IPS DF 6.9 (cell line): ENCODE measurements at regions not wholly inside any gene's neighbourhood (a gene's known extent, or its start where the extent isn't known, plus 50 kb on each side); places are given as distances from the start of the nearest gene placed in this dataset.
A peak's percentile ranks its signal among the peaks of the same experiment; 100 is the strongest.

Experiments used
- DNase-seq: peaks from one replicate; pipeline ENCODE4 v3.0.0-alpha.2; 2013; ENCODE audit warnings: low read depth, low spot score
- H3K27ac ChIP-seq: one replicate; pipeline ENCODE4 v1.5.1; 2013; ENCODE audit warnings: low read length, control low read depth
- H3K27me3 ChIP-seq: 2 replicates; pipeline ENCODE4 v1.6.1; 2013; ENCODE audit warnings: mild to moderate bottlenecking, low read length; ENCODE audit not compliant: control insufficient read depth, insufficient read depth
- H3K36me3 ChIP-seq: 2 replicates; pipeline ENCODE4 v1.6.1; 2013; ENCODE audit warnings: low read length; ENCODE audit not compliant: control insufficient read depth, insufficient read depth
- H3K4me1 ChIP-seq: 2 replicates; pipeline ENCODE4 v1.6.1; 2013; ENCODE audit warnings: low read length; ENCODE audit not compliant: control insufficient read depth, insufficient read depth
- H3K4me3 ChIP-seq: 2 replicates; pipeline ENCODE4 v1.5.1; 2013; ENCODE audit warnings: mild to moderate bottlenecking, low read length
- H3K9me3 ChIP-seq: 2 replicates; pipeline ENCODE4 v1.6.1; 2013; ENCODE audit warnings: low read length, inconsistent platforms; ENCODE audit not compliant: control insufficient read depth, insufficient read depth
- WGBS: extraction: QIAGEN DNeasy Blood & Tissue Kit; methylation state at CpG from one replicate; pipeline ENCODE4 v1.1.7; 2013; ENCODE audit warnings: mixed read lengths, missing lambda C conversion rate; ENCODE audit not compliant: insufficient read length, insufficient coverage; 5-methylcytosine and 5-hydroxymethylcytosine counted together

GRCh38 chr18:51655327-51655698, 457.8 kb upstream of the MEX3C start:
- no peak for DNase-seq
- no peak overlapping the region for H3K27ac ChIP-seq
- no peak overlapping the region for H3K4me3 ChIP-seq
- no CpG with 5 or more reads among the region's 2 CpGs for WGBS
- H3K27me3 ChIP-seq: no peaks in the 10 kb centered on the region
- no peaks in the 10 kb centered on the region for H3K36me3 ChIP-seq
- no peaks in the 10 kb centered on the region for H3K9me3 ChIP-seq
- H3K4me1 ChIP-seq: peaks cover 5% of the 10 kb centered on the region

- peaks cover 5% of the 10 kb centered on the region for H3K4me1 ChIP-seq
- no peak for DNase-seq
- WGBS: no CpG with 5 or more reads among the region's 12 CpGs
- H3K4me3 ChIP-seq: no peak overlapping the region
- no peak overlapping the region for H3K27ac ChIP-seq
- H3K9me3 ChIP-seq: no peaks in the 10 kb centered on the region
- no peaks in the 10 kb centered on the region for H3K36me3 ChIP-seq
- H3K27me3 ChIP-seq: no peaks in the 10 kb centered on the region
Measured at GRCh38 chr18:51656249-51656648, 458.8 kb upstream of the MEX3C start.

- H3K27ac ChIP-seq: no peak overlapping the region
- no peaks in the 10 kb centered on the region for H3K27me3 ChIP-seq
- no CpG with 5 or more reads among the region's 4 CpGs for WGBS
- DNase-seq: no peak
- no peaks in the 10 kb centered on the region for H3K36me3 ChIP-seq
- no peaks in the 10 kb centered on the region for H3K9me3 ChIP-seq
- no peak overlapping the region for H3K4me3 ChIP-seq
- H3K4me1 ChIP-seq: peaks cover 5% of the 10 kb centered on the region
Measured at GRCh38 chr18:51658436-51658835, 461.0 kb upstream of the MEX3C start.

GRCh38 chr18:51659781-51660180, 462.3 kb upstream of the MEX3C start:
- DNase-seq: no peak
- Histone ChIP-seq H3K36me3 (no peaks in the 10 kb centered on the region), H3K4me1 (peaks cover 4% of the 10 kb centered on the region; the same call in 1 of the 2 replicates), H3K9me3 (no peaks in the 10 kb centered on the region), H3K27me3 (no peaks in the 10 kb centered on the region), H3K4me3 (no peak overlapping the region), H3K27ac (no peak overlapping the region)
- WGBS: no CpG with 5 or more reads among the region's 3 CpGs

- no CpG with 5 or more reads among the region's 2 CpGs for WGBS
- Histone ChIP-seq H3K27ac (no peak overlapping the region), H3K9me3 (no peaks in the 10 kb centered on the region), H3K36me3 (no peaks in the 10 kb centered on the region), H3K4me3 (no peak overlapping the region), H3K4me1 (no peaks in the 10 kb centered on the region; the same call in 1 of the 2 replicates), H3K27me3 (no peaks in the 10 kb centered on the region)
- no peak for DNase-seq
Measured at GRCh38 chr18:51660188-51660715, 462.8 kb upstream of the MEX3C start.

GRCh38 chr18:51664236-51664635, 466.8 kb upstream of the MEX3C start:
- no peak for DNase-seq
- no peak overlapping the region for H3K27ac ChIP-seq
- H3K27me3 ChIP-seq: no peaks in the 10 kb centered on the region
- no peaks in the 10 kb centered on the region; the same call in 1 of the 2 replicates for H3K4me1 ChIP-seq
- no peak overlapping the region for H3K4me3 ChIP-seq
- no peaks in the 10 kb centered on the region for H3K9me3 ChIP-seq
- no CpG with 5 or more reads among the region's 3 CpGs for WGBS
- no peaks in the 10 kb centered on the region for H3K36me3 ChIP-seq

GRCh38 chr18:51666763-51667191, 469.3 kb upstream of the MEX3C start:
- H3K4me3 ChIP-seq: no peak overlapping the region
- H3K4me1 ChIP-seq: no peaks in the 10 kb centered on the region; the same call in 1 of the 2 replicates
- H3K9me3 ChIP-seq: no peaks in the 10 kb centered on the region
- DNase-seq: no peak
- no CpG with 5 or more reads among the region's 7 CpGs for WGBS
- no peaks in the 10 kb centered on the region for H3K36me3 ChIP-seq
- H3K27me3 ChIP-seq: no peaks in the 10 kb centered on the region
- no peak overlapping the region for H3K27ac ChIP-seq

GRCh38 chr18:51668101-51668500, 470.6 kb upstream of the MEX3C start:
- no peaks in the 10 kb centered on the region for H3K27me3 ChIP-seq

GRCh38 chr18:51668607-51669006, 471.1 kb upstream of the MEX3C start:
- H3K27ac ChIP-seq: no peak overlapping the region
- no peaks in the 10 kb centered on the region; the same call in 1 of the 2 replicates for H3K4me1 ChIP-seq
- H3K9me3 ChIP-seq: no peaks in the 10 kb centered on the region
- WGBS: no CpG with 5 or more reads among the region's 2 CpGs
- H3K4me3 ChIP-seq: no peak overlapping the region
- no peaks in the 10 kb centered on the region for H3K27me3 ChIP-seq
- no peaks in the 10 kb centered on the region for H3K36me3 ChIP-seq
- DNase-seq: no peak

More at GRCh38 chr18:51668101-51668500, 470.6 kb upstream of the MEX3C start:
- no peak overlapping the region for H3K4me3 ChIP-seq
- no peaks in the 10 kb centered on the region for H3K9me3 ChIP-seq
- H3K36me3 ChIP-seq: no peaks in the 10 kb centered on the region
- H3K27ac ChIP-seq: no peak overlapping the region
- no CpG with 5 or more reads among the region's 10 CpGs for WGBS
- H3K4me1 ChIP-seq: no peaks in the 10 kb centered on the region; the same call in 1 of the 2 replicates
- DNase-seq: peak; percentile 52

GRCh38 chr18:51686590-51686989, 489.1 kb upstream of the MEX3C start:
- Histone ChIP-seq H3K27ac (no peak overlapping the region), H3K9me3 (no peaks in the 10 kb centered on the region), H3K4me3 (no peak overlapping the region), H3K27me3 (no peaks in the 10 kb centered on the region), H3K4me1 (no peaks in the 10 kb centered on the region), H3K36me3 (no peaks in the 10 kb centered on the region)
- no CpG with 5 or more reads among the region's 7 CpGs for WGBS
- no peak for DNase-seq

- no CpG with 5 or more reads among the region's 2 CpGs for WGBS
- DNase-seq: no peak
- Histone ChIP-seq H3K27me3 (no peaks in the 10 kb centered on the region), H3K4me3 (no peak overlapping the region), H3K9me3 (no peaks in the 10 kb centered on the region), H3K27ac (no peak overlapping the region), H3K36me3 (no peaks in the 10 kb centered on the region), H3K4me1 (no peaks in the 10 kb centered on the region)
Measured at GRCh38 chr18:51687845-51688585, 490.5 kb upstream of the MEX3C start.
